ENCODE measurements at regions not wholly inside any gene's neighbourhood (a gene's known extent, or its start where the extent isn't known, plus 50 kb on each side); places are given as distances from the start of the nearest gene placed in this dataset.

DNA sequence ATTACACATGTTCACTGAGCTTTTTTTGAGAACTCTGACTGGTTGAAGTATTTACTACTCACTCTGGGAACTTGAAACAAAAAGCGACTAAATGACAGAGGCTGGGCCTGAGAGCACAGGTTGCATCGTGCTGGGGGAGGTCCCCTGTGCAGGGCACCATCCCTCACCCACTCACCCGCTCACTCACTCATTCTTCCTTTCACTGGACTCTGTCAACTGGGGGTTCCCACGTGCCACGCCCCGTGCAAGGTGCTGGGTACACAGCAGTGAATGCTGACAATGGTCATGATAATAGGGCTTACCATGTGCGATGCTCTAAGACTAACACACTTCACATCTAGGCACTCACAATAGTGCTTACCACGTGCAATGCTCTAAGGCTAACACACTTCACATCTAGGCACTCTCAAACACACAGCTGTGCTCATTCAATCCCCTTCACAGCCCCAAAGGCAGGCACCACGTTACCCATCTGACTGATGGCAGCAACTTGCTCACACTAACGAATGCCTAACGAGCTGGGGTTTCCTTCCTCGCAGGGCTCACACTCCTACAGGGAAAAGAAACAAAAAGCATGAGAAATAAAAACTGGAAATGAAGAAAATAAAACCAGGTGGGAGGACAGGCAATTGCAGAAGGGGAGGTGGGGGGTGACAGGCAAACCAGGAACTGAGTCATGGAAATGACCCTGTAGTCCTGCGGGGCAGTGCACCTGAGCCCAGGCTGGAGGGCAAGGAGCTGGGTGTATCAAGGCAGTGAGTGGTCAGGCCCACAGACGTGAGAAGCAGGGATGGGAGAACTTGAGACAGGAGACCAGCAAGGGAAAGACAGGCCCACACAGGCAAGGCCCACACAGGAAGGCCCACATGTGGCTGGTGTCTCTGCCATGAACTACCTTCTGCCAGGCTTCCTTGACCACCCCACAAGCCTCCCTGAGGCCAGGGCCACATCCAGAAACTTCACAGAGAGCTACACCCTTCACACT, 147.0 kb upstream of the FAM20C start:
- DNase-seq (no peak), ATAC-seq (no peak)
- no peak overlapping the region for H3K27ac Mint-ChIP-seq
- H3K9me3 ChIP-seq (ENCODE audit: control insufficient read depth, low read length, poor library complexity, severe bottlenecking) = no peaks in the 10 kb centered on the region
- peaks cover 2% of the 10 kb centered on the region for H3K36me3 Mint-ChIP-seq (ENCODE audit: low read depth)
- no peak overlapping the region for H3K4me3 Mint-ChIP-seq
- H3K27me3 Mint-ChIP-seq = peaks cover 67% of the 10 kb centered on the region
- peaks cover 3% of the 10 kb centered on the region for H3K4me1 Mint-ChIP-seq

DNA sequence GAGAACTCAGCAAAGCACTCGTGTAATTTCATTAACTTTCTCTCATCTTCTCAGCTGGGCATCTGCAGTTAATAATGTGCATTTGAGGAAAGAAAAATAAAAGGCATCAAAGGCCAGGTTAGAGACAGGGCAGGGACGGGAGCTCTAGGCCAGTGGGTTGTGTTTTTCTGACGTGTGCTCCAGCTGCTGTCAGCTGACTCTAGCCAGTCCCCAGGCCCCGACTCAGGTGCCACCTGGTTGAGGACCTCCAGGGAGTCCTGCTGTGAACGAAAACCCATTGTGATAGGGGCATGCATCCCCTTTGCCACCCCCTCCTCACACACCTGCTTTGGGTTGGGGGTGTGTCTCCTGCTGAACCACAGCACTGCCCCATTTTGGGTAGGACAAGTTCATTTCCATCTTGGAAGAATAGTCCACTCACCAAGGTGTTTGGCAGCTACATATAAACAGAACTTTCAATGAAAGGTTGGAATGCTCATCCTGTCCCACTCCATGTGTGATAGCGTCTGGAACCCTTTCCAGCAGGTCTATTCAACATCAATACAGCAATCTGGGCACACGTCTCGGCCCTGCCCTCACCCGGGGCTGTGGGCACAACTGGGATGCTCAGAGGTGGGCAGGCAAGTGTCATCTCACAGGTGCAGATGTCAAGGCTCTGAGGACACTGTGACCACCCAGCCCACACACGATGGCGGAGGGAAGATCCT, 146.1 kb upstream of the FAM20C start:
- H3K27ac Mint-ChIP-seq = no peak overlapping the region
- ATAC-seq (no peak), DNase-seq (no peak)
- H3K9me3 ChIP-seq (ENCODE audit: control insufficient read depth, low read length, poor library complexity, severe bottlenecking) = no peaks in the 10 kb centered on the region
- H3K4me3 Mint-ChIP-seq = no peak overlapping the region
- H3K4me1 Mint-ChIP-seq = peaks cover 3% of the 10 kb centered on the region
- peaks cover 2% of the 10 kb centered on the region for H3K36me3 Mint-ChIP-seq (ENCODE audit: low read depth)
- H3K27me3 Mint-ChIP-seq = peaks cover 60% of the 10 kb centered on the region

DNA sequence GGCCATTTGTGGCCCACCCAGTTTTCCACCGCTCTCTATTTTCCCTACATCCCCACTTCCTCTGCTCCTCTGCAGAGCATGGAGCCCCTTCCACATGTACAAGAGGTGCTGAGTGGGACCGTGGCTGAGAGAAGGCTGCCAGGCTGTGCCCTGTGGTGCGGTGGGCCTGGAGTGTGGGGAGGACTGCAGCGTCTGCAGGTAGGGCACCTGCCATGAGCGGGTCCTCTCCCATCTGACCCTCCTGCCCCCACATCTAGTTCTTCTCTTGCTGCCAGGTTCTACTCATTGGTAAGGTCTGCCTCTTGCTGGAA, 145.6 kb upstream of the FAM20C start:
- H3K27ac Mint-ChIP-seq = no peak overlapping the region
- peaks cover 3% of the 10 kb centered on the region for H3K4me1 Mint-ChIP-seq
- no peak overlapping the region for H3K4me3 Mint-ChIP-seq
- peaks cover 55% of the 10 kb centered on the region for H3K27me3 Mint-ChIP-seq
- ATAC-seq (no peak), DNase-seq (no peak)
- H3K9me3 ChIP-seq (ENCODE audit: control insufficient read depth, low read length, poor library complexity, severe bottlenecking) = no peaks in the 10 kb centered on the region
- H3K36me3 Mint-ChIP-seq (ENCODE audit: low read depth) = peaks cover 2% of the 10 kb centered on the region

GRCh38 chr7:51456-52068, 140.8 kb upstream of the FAM20C start:
- Mint-ChIP-seq H3K27ac (no peak overlapping the region), H3K4me1 (no peaks in the 10 kb centered on the region), H3K4me3 (no peak overlapping the region), H3K36me3 (ENCODE audit: low read depth) (no peaks in the 10 kb centered on the region), H3K27me3 (peaks cover 15% of the 10 kb centered on the region)
- DNase-seq = no peak
- no peak for ATAC-seq
- H3K9me3 ChIP-seq (ENCODE audit: control insufficient read depth, low read length, poor library complexity, severe bottlenecking) = no peaks in the 10 kb centered on the region

DNA sequence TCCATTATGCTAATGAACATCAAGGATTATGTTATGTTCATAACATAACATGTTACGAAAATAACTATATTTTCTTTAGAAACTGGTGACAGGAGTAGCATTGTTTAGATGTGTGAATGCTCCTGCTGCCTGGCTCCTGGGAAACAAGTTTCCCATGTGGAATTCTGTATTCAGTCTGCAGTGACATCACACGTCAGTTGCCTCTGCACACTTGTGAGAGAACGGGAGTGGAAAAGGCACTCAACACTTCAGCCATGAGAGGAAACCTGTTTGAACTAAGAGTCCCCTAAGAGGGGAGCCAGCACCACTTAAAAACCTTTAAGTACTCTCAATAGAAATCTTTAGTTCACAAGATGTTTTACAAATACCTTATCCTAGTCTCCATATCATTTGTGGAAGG, 140.3 kb upstream of the FAM20C start:
- H3K4me3 Mint-ChIP-seq = no peak overlapping the region
- DNase-seq (no peak), ATAC-seq (no peak)
- H3K27me3 Mint-ChIP-seq = peaks cover 10% of the 10 kb centered on the region
- H3K9me3 ChIP-seq (ENCODE audit: control insufficient read depth, low read length, poor library complexity, severe bottlenecking) = no peaks in the 10 kb centered on the region
- H3K27ac Mint-ChIP-seq = no peak overlapping the region
- H3K36me3 Mint-ChIP-seq (ENCODE audit: low read depth) = no peaks in the 10 kb centered on the region
- H3K4me1 Mint-ChIP-seq = no peaks in the 10 kb centered on the region

- Mint-ChIP-seq H3K4me3 (no peak overlapping the region), H3K27me3 (peaks cover 8% of the 10 kb centered on the region)
These were observed 138.8 kb upstream of the FAM20C start for GRCh38 chr7:53531-53930.

GRCh38 chr7:54615-55014, 137.8 kb upstream of the FAM20C start:
- no peaks in the 10 kb centered on the region for H3K9me3 ChIP-seq (ENCODE audit: control insufficient read depth, low read length, poor library complexity, severe bottlenecking)
- Mint-ChIP-seq H3K27me3 (peaks cover 8% of the 10 kb centered on the region), H3K27ac (no peak overlapping the region), H3K36me3 (ENCODE audit: low read depth) (no peaks in the 10 kb centered on the region), H3K4me1 (no peaks in the 10 kb centered on the region), H3K4me3 (no peak overlapping the region)
- ATAC-seq (no peak), DNase-seq (no peak)

More at GRCh38 chr7:53531-53930, 138.8 kb upstream of the FAM20C start:
- no peaks in the 10 kb centered on the region for H3K36me3 Mint-ChIP-seq (ENCODE audit: low read depth)
- no peaks in the 10 kb centered on the region for H3K4me1 Mint-ChIP-seq
- DNase-seq (no peak), ATAC-seq (no peak)
- no peaks in the 10 kb centered on the region for H3K9me3 ChIP-seq (ENCODE audit: control insufficient read depth, low read length, poor library complexity, severe bottlenecking)
- no peak overlapping the region for H3K27ac Mint-ChIP-seq

DNA sequence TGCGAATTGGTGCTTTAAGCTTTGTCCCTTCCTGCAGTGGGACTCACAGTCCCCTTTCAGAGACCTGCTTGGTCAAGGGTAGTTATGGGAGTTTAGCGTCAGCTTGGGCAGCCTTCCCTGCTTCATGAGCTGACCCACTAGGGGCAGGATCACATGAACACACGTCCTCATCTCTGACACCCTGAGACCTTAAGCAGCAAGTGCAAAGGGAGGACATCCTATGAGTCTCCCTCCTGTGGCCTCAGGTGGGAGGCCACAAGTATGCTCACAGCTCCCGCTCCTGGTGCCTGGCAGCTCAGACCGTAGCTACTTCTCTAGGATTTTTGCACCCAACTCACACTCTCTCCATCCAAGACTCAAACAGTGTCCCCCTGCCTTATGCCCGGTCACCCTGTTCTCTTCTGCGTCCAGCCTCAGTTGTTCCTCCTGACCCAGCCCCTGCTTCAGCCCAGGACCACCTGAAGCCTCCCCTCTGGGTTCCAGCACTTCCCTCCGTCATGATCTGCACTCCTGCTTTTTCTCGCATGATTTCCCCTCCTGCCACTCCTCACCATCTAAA, 136.6 kb upstream of the FAM20C start:
- Mint-ChIP-seq H3K4me1 (no peaks in the 10 kb centered on the region), H3K36me3 (ENCODE audit: low read depth) (no peaks in the 10 kb centered on the region), H3K4me3 (no peak overlapping the region), H3K27ac (no peak overlapping the region), H3K27me3 (peaks cover 8% of the 10 kb centered on the region)
- DNase-seq = no peak
- no peaks in the 10 kb centered on the region for H3K9me3 ChIP-seq (ENCODE audit: control insufficient read depth, low read length, poor library complexity, severe bottlenecking)
- ATAC-seq = no peak

DNA sequence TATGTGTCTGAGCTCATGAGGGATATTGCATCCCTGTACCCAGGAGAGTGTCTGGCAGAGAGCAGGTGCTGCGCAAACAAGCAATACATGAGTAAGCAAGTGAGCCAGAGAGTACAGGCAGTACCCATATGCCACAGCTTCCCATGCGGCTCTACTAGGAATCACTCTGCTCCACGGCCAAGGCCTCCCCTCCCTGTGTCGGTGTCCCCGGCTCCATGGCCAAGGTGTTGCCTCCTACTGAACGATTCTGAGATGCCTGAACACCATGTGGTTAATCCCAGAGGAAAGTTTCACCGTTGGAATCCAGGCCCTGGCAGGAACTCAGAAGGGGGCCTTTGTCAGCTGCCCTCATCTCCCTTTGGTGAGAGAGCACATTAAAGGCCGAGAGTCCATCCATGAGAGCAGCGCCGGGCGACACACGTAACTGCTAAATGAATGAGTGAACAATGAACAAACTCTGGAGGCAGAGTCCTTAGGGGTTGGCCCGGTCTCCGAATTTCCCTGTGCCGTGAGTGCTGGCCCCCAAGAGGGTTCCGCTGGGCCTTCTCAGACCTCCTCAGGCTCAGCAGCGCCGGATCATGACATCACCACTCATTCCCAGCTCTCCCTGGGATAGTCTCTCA, 136.0 kb upstream of the FAM20C start:
- no peaks in the 10 kb centered on the region for H3K36me3 Mint-ChIP-seq (ENCODE audit: low read depth)
- DNase-seq (no peak), ATAC-seq (no peak)
- no peak overlapping the region for H3K27ac Mint-ChIP-seq
- no peaks in the 10 kb centered on the region for H3K4me1 Mint-ChIP-seq
- peaks cover 8% of the 10 kb centered on the region for H3K27me3 Mint-ChIP-seq
- no peaks in the 10 kb centered on the region for H3K9me3 ChIP-seq (ENCODE audit: control insufficient read depth, low read length, poor library complexity, severe bottlenecking)
- H3K4me3 Mint-ChIP-seq = no peak overlapping the region

DNA sequence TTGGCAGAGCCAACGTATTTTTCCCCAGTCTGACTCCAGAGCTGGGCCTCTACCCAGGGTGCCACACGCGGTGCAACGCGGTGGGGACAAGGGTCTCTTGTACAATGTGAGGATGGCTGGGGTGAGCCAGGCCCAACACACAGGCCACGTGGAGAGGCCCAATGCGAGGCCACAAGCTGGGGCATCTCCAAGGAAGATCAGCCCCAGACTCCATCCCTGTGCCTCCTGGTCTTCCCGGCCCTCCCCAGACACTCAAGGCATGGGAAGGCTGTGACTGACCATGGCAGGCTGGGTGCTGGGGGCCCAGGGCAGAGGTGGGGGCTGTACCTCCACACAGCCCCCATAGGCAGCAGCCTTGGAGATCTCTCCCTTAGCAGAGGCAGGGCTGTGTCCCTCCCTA, 135.3 kb upstream of the FAM20C start:
- ATAC-seq = no peak
- Mint-ChIP-seq H3K27me3 (peaks cover 8% of the 10 kb centered on the region), H3K36me3 (ENCODE audit: low read depth) (no peaks in the 10 kb centered on the region)

GRCh38 chr7:57482-58255, 134.7 kb upstream of the FAM20C start:
- Mint-ChIP-seq H3K4me3 (no peak overlapping the region), H3K27ac (no peak overlapping the region), H3K36me3 (ENCODE audit: low read depth) (no peaks in the 10 kb centered on the region), H3K27me3 (peaks cover 8% of the 10 kb centered on the region), H3K4me1 (no peaks in the 10 kb centered on the region)
- no peak for DNase-seq
- no peak for ATAC-seq
- H3K9me3 ChIP-seq (ENCODE audit: control insufficient read depth, low read length, poor library complexity, severe bottlenecking) = no peaks in the 10 kb centered on the region

More for the DNA sequence above, 135.3 kb upstream of the FAM20C start:
- H3K9me3 ChIP-seq (ENCODE audit: control insufficient read depth, low read length, poor library complexity, severe bottlenecking) = no peaks in the 10 kb centered on the region
- Mint-ChIP-seq H3K4me1 (no peaks in the 10 kb centered on the region), H3K4me3 (no peak overlapping the region), H3K27ac (no peak overlapping the region)
- no peak for DNase-seq

- DNase-seq (no peak), ATAC-seq (no peak)
- H3K9me3 ChIP-seq (ENCODE audit: control insufficient read depth, low read length, poor library complexity, severe bottlenecking) = no peaks in the 10 kb centered on the region
- peaks cover 8% of the 10 kb centered on the region for H3K27me3 Mint-ChIP-seq
- H3K27ac Mint-ChIP-seq = no peak overlapping the region
- no peak overlapping the region for H3K4me3 Mint-ChIP-seq
- H3K4me1 Mint-ChIP-seq = no peaks in the 10 kb centered on the region
- no peaks in the 10 kb centered on the region for H3K36me3 Mint-ChIP-seq (ENCODE audit: low read depth)
These were observed 134.1 kb upstream of the FAM20C start for GRCh38 chr7:58316-58715.

Data from T-helper 17 cell (primary cell).